LNCAP (cell line): ENCODE measurements at regions not wholly inside any gene's neighbourhood (a gene's known extent, or its start where the extent isn't known, plus 50 kb on each side); places are given as distances from the start of the nearest gene placed in this dataset.

ENCODE experiments used
- CTCF ChIP-seq: fragments of 450-650 bp; IDR thresholded peaks from 2 replicates; pipeline ENCODE4 v1.5.1; 2017; ENCODE audit warnings: mild to moderate bottlenecking

- TF ChIP-seq CTCF = no peak
These were observed 477.3 kb upstream of the FLRT2 start for GRCh38 chr14:85052646-85053045.

GRCh38 chr14:85054178-85054577 lies 475.8 kb upstream of the FLRT2 start:
- TF ChIP-seq CTCF = no peak

GRCh38 chr14:85056267-85056666 lies 473.7 kb upstream of the FLRT2 start:
- no peak for TF ChIP-seq CTCF

GRCh38 chr14:85057221-85057620 lies 472.7 kb upstream of the FLRT2 start:
- no peak for TF ChIP-seq CTCF

GRCh38 chr14:85058150-85058549 lies 471.8 kb upstream of the FLRT2 start:
- no peak for TF ChIP-seq CTCF

GRCh38 chr14:85060121-85060520 lies 469.8 kb upstream of the FLRT2 start:
- TF ChIP-seq CTCF = no peak

- TF ChIP-seq CTCF = no peak
These were observed 468.7 kb upstream of the FLRT2 start for GRCh38 chr14:85061256-85061655.

GRCh38 chr14:85063747-85064146 lies 466.2 kb upstream of the FLRT2 start:
- TF ChIP-seq CTCF = no peak
